GDM1 (cell line): ENCODE measurements at regions not wholly inside any gene's neighbourhood (a gene's known extent, or its start where the extent isn't known, plus 50 kb on each side); places are given as distances from the start of the nearest gene placed in this dataset.

Experiments
- DNase-seq: peaks from one replicate; lab custom pipeline; 2025; lab: John Stamatoyannopoulos, UW

GRCh38 chr10:83357004-83357403, 782.3 kb upstream of the GHITM start:
- DNase-seq = no peak

- DNase-seq = no peak
These were observed 781.7 kb upstream of the GHITM start for GRCh38 chr10:83357627-83358026.

- no peak for DNase-seq
These were observed 772.3 kb upstream of the GHITM start for GRCh38 chr10:83367036-83367435.

- DNase-seq = no peak
These were observed 767.4 kb upstream of the GHITM start for GRCh38 chr10:83371696-83372490.

- DNase-seq = no peak
These were observed 766.7 kb upstream of the GHITM start for GRCh38 chr10:83372646-83373045.

- DNase-seq = no peak
These were observed 765.6 kb upstream of the GHITM start for GRCh38 chr10:83373671-83374070.

- no peak for DNase-seq
These were observed 764.6 kb upstream of the GHITM start for GRCh38 chr10:83374741-83375140.

GRCh38 chr10:83375274-83375673, 764.0 kb upstream of the GHITM start:
- no peak for DNase-seq

GRCh38 chr10:83397806-83398205, 741.5 kb upstream of the GHITM start:
- DNase-seq = no peak

GRCh38 chr10:83410570-83410969, 728.7 kb upstream of the GHITM start:
- DNase-seq = no peak

GRCh38 chr10:83425306-83425705, 714.0 kb upstream of the GHITM start:
- DNase-seq = no peak

GRCh38 chr10:83427101-83427500, 712.2 kb upstream of the GHITM start:
- DNase-seq = no peak

- DNase-seq = no peak
These were observed 706.9 kb upstream of the GHITM start for GRCh38 chr10:83432261-83433045.

GRCh38 chr10:83433705-83434104, 705.6 kb upstream of the GHITM start:
- DNase-seq = no peak

GRCh38 chr10:83448013-83448412, 691.3 kb upstream of the GHITM start:
- no peak for DNase-seq

GRCh38 chr10:83458611-83459010, 680.7 kb upstream of the GHITM start:
- DNase-seq = no peak

- DNase-seq = no peak
These were observed 680.2 kb upstream of the GHITM start for GRCh38 chr10:83459124-83459523.

- DNase-seq = no peak
These were observed 669.5 kb upstream of the GHITM start for GRCh38 chr10:83469728-83470331.

- DNase-seq = no peak
These were observed 663.1 kb upstream of the GHITM start for GRCh38 chr10:83476211-83476610.

- DNase-seq = no peak
These were observed 650.1 kb upstream of the GHITM start for GRCh38 chr10:83489161-83489560.

- DNase-seq = no peak
These were observed 647.3 kb upstream of the GHITM start for GRCh38 chr10:83492004-83492403.

- no peak for DNase-seq
These were observed 626.6 kb upstream of the GHITM start for GRCh38 chr10:83512681-83513080.

- DNase-seq = no peak
These were observed 624.3 kb upstream of the GHITM start for GRCh38 chr10:83515001-83515400.
